DOHH2 (cell line): ENCODE measurements at regions not wholly inside any gene's neighbourhood (a gene's known extent, or its start where the extent isn't known, plus 50 kb on each side); places are given as distances from the start of the nearest gene placed in this dataset.

Experiments used
- H3F3A ChIP-seq: fragments of 200-600 bp; sonication (generic), shearing (Covaris generic); 2 replicates; pipeline ENCODE4 v1.6.0; 2016; ENCODE audit warnings: antibody characterized with exemption, mild to moderate bottlenecking; ENCODE audit not compliant: control insufficient read depth, insufficient read depth
- H3K27ac ChIP-seq: fragments of 200-600 bp; sonication (generic); 2 replicates; pipeline ENCODE4 v1.5.1; 2014; ENCODE audit warnings: low read depth, mild to moderate bottlenecking, low read length, moderate library complexity
- H3K27me3 ChIP-seq: fragments of 200-600 bp; sonication (generic); 2 replicates; pipeline ENCODE4 v1.6.1; 2014; ENCODE audit warnings: mild to moderate bottlenecking, low read length, mixed read lengths; ENCODE audit not compliant: control insufficient read depth
- H3K36me3 ChIP-seq: fragments of 200-600 bp; sonication (generic); 2 replicates; pipeline ENCODE4 v1.6.1; 2014; ENCODE audit warnings: mild to moderate bottlenecking, low read length, moderate library complexity, mixed read lengths; ENCODE audit not compliant: control insufficient read depth
- H3K4me1 ChIP-seq: fragments of 200-600 bp; sonication (generic); 2 replicates; pipeline ENCODE4 v1.6.1; 2014; ENCODE audit warnings: mild to moderate bottlenecking, low read length, mixed read lengths; ENCODE audit not compliant: control insufficient read depth
- H3K4me2 ChIP-seq: fragments of 200-600 bp; sonication (generic); 2 replicates; pipeline ENCODE4 v1.6.0; 2014; ENCODE audit warnings: mild to moderate bottlenecking, low read length, moderate library complexity
- H3K4me3 ChIP-seq: fragments of 200-600 bp; sonication (generic); 2 replicates; pipeline ENCODE4 v1.5.1; 2014; ENCODE audit warnings: mild to moderate bottlenecking, low read length, mixed read lengths
- H3K79me2 ChIP-seq: fragments of 200-600 bp; sonication (generic); 2 replicates; pipeline ENCODE4 v1.6.1; 2014; ENCODE audit warnings: mild to moderate bottlenecking, low read length, mixed read lengths; ENCODE audit not compliant: control insufficient read depth
- H3K9me2 ChIP-seq: fragments of 200-600 bp; sonication (generic); replicated peaks from 2 replicates; pipeline ENCODE4 v1.6.1; 2014; ENCODE audit warnings: mild to moderate bottlenecking, low read length, mixed read lengths; ENCODE audit not compliant: control insufficient read depth
- H3K9me3 ChIP-seq: fragments of 200-600 bp; sonication (generic); 2 replicates; pipeline ENCODE4 v1.6.1; 2014; ENCODE audit warnings: antibody characterized with exemption, low read length, mixed read lengths; ENCODE audit not compliant: control insufficient read depth, insufficient read depth
- H4K20me1 ChIP-seq: fragments of 200-600 bp; sonication (generic); 2 replicates; pipeline ENCODE4 v1.6.0; 2014; ENCODE audit warnings: low read depth, mild to moderate bottlenecking, antibody characterized with exemption, low read length, moderate library complexity; ENCODE audit not compliant: control insufficient read depth, insufficient read depth
- CTCF ChIP-seq: fragments of 200-600 bp; sonication (generic); IDR thresholded peaks from one replicate; pipeline ENCODE4 v1.5.1; 2014; ENCODE audit warnings: antibody characterized with exemption, mild to moderate bottlenecking, low read depth, low read length; ENCODE audit not compliant: poor library complexity, severe bottlenecking
- EZH2phosphoT487 ChIP-seq: fragments of 200-600 bp; sonication (generic); IDR thresholded peaks from 2 replicates; pipeline ENCODE4 v1.6.1; 2017; ENCODE audit warnings: borderline replicate concordance, mild to moderate bottlenecking, antibody characterized with exemption, low read length, moderate library complexity, mixed read lengths

GRCh38 chr5:125093776-125094175 is 347.3 kb upstream of the ZNF608 start:
- no peak overlapping the region for H3K4me2 ChIP-seq
- H3K4me1 ChIP-seq = no peaks in the 10 kb centered on the region
- no peaks in the 10 kb centered on the region for H4K20me1 ChIP-seq
- H3K4me3 ChIP-seq = no peak overlapping the region
- no peaks in the 10 kb centered on the region for H3K27me3 ChIP-seq
- H3K27ac ChIP-seq = no peak overlapping the region
- H3K9me3 ChIP-seq = no peaks in the 10 kb centered on the region
- no peaks in the 10 kb centered on the region for H3K79me2 ChIP-seq
- TF ChIP-seq CTCF (no peak), EZH2phosphoT487 (no peak)
- no peaks in the 10 kb centered on the region for H3K36me3 ChIP-seq
- H3F3A ChIP-seq = no peaks in the 10 kb centered on the region
- no peaks in the 10 kb centered on the region for H3K9me2 ChIP-seq

- Histone ChIP-seq H3K4me3 (no peak overlapping the region), H3K9me3 (no peaks in the 10 kb centered on the region), H3K36me3 (no peaks in the 10 kb centered on the region), H3K4me1 (no peaks in the 10 kb centered on the region), H3F3A (no peaks in the 10 kb centered on the region), H3K27ac (no peak overlapping the region), H3K79me2 (no peaks in the 10 kb centered on the region), H3K9me2 (no peaks in the 10 kb centered on the region), H3K4me2 (no peak overlapping the region), H3K27me3 (no peaks in the 10 kb centered on the region), H4K20me1 (no peaks in the 10 kb centered on the region)
- TF ChIP-seq EZH2phosphoT487 = no peak
- TF ChIP-seq CTCF = no peak
These were observed 353.9 kb upstream of the ZNF608 start for GRCh38 chr5:125100342-125100741.

GRCh38 chr5:125100951-125101350 is 354.5 kb upstream of the ZNF608 start:
- no peaks in the 10 kb centered on the region for H3K36me3 ChIP-seq
- no peak overlapping the region for H3K27ac ChIP-seq
- H3K4me1 ChIP-seq = no peaks in the 10 kb centered on the region
- H3K9me2 ChIP-seq = no peaks in the 10 kb centered on the region
- no peaks in the 10 kb centered on the region for H3F3A ChIP-seq
- no peaks in the 10 kb centered on the region for H3K79me2 ChIP-seq
- TF ChIP-seq EZH2phosphoT487 (no peak), CTCF (no peak)
- no peaks in the 10 kb centered on the region for H4K20me1 ChIP-seq
- no peaks in the 10 kb centered on the region for H3K27me3 ChIP-seq
- H3K4me2 ChIP-seq = no peak overlapping the region
- no peak overlapping the region for H3K4me3 ChIP-seq
- H3K9me3 ChIP-seq = no peaks in the 10 kb centered on the region

DNA sequence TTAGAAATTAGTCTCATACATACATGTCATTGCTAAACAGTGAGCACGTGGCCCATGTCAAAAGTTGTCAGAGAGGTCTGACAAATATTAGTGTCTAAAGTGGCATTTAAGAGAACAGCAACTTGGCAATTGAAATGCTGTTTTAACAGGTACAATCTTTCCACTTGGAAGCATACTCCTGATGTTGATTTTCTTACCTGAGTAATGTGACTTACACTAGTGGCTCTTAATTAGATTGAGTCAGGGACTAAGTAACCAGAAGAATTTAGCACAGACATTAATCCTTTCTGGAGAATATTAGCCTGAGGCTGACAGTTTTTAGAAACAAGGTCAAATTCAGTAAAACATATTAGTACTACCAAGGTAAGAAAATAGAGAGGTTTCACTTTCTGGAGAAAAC is 357.0 kb upstream of the ZNF608 start:
- Histone ChIP-seq H3K4me1 (no peaks in the 10 kb centered on the region), H3K27me3 (no peaks in the 10 kb centered on the region), H3K27ac (no peak overlapping the region), H3F3A (no peaks in the 10 kb centered on the region), H3K9me2 (no peaks in the 10 kb centered on the region), H4K20me1 (no peaks in the 10 kb centered on the region), H3K4me3 (no peak overlapping the region), H3K4me2 (no peak overlapping the region), H3K36me3 (no peaks in the 10 kb centered on the region), H3K79me2 (no peaks in the 10 kb centered on the region), H3K9me3 (no peaks in the 10 kb centered on the region)
- TF ChIP-seq EZH2phosphoT487 (no peak), CTCF (no peak)
